A673 (cell line): ENCODE measurements at regions not wholly inside any gene's neighbourhood (a gene's known extent, or its start where the extent isn't known, plus 50 kb on each side); places are given as distances from the start of the nearest gene placed in this dataset.

Experiments
- BruUV-seq: library from RNA; stranded (reverse); fragments of 400-500 nt; replicated peaks from 2 replicates; lab custom pipeline; 2021; lab: Mats Ljungman, UMichigan
- CTCF ChIA-PET: fragments of 300-600 bp; sonication (Branson Sonifier 250); formaldehyde crosslinking; loops from one replicate; lab custom pipeline; 2022; ENCODE audit warnings: antibody characterized with exemption; lab: Charles Lee
- POLR2A ChIA-PET: fragments of 300-600 bp; sonication (Branson Sonifier 250); formaldehyde crosslinking; loops from one replicate; lab custom pipeline; 2022; ENCODE audit warnings: antibody characterized with exemption; ENCODE audit not compliant: low non-redundant PET; lab: Charles Lee
- DNase-seq: peaks from one replicate; pipeline ENCODE4 v3.0.0-alpha.2; 2015; ENCODE audit warnings: low spot score
- H3K27ac ChIP-seq: fragments of 200-600 bp; sonication (generic); 2 replicates; pipeline ENCODE4 v1.5.1; 2016; ENCODE audit warnings: mixed run types, low read depth, mild to moderate bottlenecking, mixed read lengths, antibody characterized with exemption, low read length; ENCODE audit not compliant: poor library complexity, severe bottlenecking
- H3K27me3 ChIP-seq: fragments of 200-600 bp; sonication (generic); replicated peaks from 2 replicates; pipeline ENCODE4 v1.6.1; 2017; ENCODE audit warnings: mixed run types, low read depth, mild to moderate bottlenecking, mixed read lengths, antibody characterized with exemption, low read length; ENCODE audit not compliant: insufficient read depth, poor library complexity
- H3K36me3 ChIP-seq: fragments of 200-600 bp; sonication (generic); 2 replicates; pipeline ENCODE4 v1.6.1; 2016; ENCODE audit warnings: mixed run types, mild to moderate bottlenecking, mixed read lengths, antibody characterized with exemption, low read length; ENCODE audit not compliant: insufficient read depth, poor library complexity, severe bottlenecking
- H3K4me1 ChIP-seq: fragments of 200-600 bp; sonication (generic); 2 replicates; pipeline ENCODE4 v1.6.1; 2017; ENCODE audit warnings: mixed run types, mild to moderate bottlenecking, mixed read lengths, antibody characterized with exemption, low read length; ENCODE audit not compliant: insufficient read depth, poor library complexity, severe bottlenecking
- H3K4me3 ChIP-seq: fragments of 200-600 bp; sonication (generic); 2 replicates; pipeline ENCODE4 v1.5.1; 2016; ENCODE audit warnings: low read depth, mixed run types, mild to moderate bottlenecking, mixed read lengths, low read length; ENCODE audit not compliant: poor library complexity, severe bottlenecking
- H3K9me3 ChIP-seq: fragments of 200-600 bp; sonication (generic); 2 replicates; pipeline ENCODE4 v1.6.1; 2016; ENCODE audit warnings: mixed run types, low read depth, mild to moderate bottlenecking, mixed read lengths, antibody characterized with exemption, low read length; ENCODE audit not compliant: poor library complexity, severe bottlenecking
- EZH2 ChIP-seq: fragments of 200-600 bp; sonication (generic); IDR thresholded peaks from 2 replicates; pipeline ENCODE4 v1.6.1; 2017; ENCODE audit warnings: borderline replicate concordance, low read depth, mild to moderate bottlenecking, mixed read lengths, antibody characterized with exemption, low read length; ENCODE audit not compliant: poor library complexity, severe bottlenecking
- intact Hi-C: fragments of 100-400 bp; cut with micrococcal nuclease; formaldehyde crosslinking; loops from one replicate; pipeline ENCODE4 v1.10.0; 2022; ENCODE audit not compliant: unreplicated experiment
- TF ChIP-seq, protein P1 (sequence below): fragments of 300-800, 200-600 bp; sonication (generic); conservative IDR thresholded peaks from 2 replicates; pipeline ENCODE4 v1.5.1; 2017; ENCODE audit warnings: low read depth, mild to moderate bottlenecking, antibody characterized with exemption, low read length, moderate library complexity, mixed read lengths

DNA sequence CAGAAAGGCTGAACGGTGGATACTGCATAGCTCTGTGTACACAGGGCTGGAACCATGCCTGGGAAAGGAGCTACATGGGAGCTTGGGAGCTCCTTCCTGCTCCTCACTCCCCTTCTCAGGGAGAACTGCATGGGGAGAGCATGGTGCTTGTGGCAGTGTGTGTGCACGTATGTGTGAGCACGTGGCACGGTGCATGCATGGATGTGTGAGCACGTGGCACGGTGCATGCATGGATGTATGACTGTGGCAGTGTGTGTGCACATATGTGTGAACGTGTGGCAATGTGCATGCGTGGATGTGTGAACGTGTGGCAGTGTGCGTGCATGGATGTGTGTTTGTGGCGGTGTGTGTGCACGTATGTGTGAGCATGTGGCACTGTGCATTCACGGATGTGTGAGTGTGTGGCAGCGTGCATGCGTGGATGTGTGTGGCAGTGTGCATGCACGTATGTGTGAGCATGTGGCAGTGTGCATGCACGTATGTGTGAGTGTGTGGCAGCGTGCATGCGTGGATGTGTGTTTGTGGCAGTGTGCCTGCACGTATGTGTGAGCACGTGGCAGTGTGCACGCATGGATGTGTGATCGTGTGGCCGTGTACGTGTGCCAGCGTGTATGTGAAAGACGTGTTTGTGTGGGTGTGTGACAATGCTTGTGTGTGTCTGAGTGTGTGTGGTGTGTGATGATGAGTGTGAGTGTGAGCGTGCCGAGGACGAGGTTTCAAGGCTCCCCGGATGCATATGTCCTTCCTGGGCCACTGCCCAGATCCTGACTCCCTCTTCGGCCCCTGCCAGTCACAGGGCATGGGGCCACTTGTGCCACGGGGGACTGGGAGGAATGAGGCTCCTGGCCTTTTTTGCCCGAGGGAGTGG lies 52.4 kb upstream of the JPH3 start:
- H3K9me3 ChIP-seq = no peaks in the 10 kb centered on the region
- no TSS peak for BruUV-seq
- no peaks in the 10 kb centered on the region for H3K4me1 ChIP-seq
- no peaks in the 10 kb centered on the region for H3K36me3 ChIP-seq
- ChIA-PET CTCF (interaction anchor here (0.5 to 1.1 kb wide), 2 partner anchors 29 to 104 kb away, joined by 3 read pairs; no protein-coding TSS in a partner anchor), POLR2A (no interaction called here)
- no peak for TF ChIP-seq EZH2
- TF ChIP-seq, protein P1, sequence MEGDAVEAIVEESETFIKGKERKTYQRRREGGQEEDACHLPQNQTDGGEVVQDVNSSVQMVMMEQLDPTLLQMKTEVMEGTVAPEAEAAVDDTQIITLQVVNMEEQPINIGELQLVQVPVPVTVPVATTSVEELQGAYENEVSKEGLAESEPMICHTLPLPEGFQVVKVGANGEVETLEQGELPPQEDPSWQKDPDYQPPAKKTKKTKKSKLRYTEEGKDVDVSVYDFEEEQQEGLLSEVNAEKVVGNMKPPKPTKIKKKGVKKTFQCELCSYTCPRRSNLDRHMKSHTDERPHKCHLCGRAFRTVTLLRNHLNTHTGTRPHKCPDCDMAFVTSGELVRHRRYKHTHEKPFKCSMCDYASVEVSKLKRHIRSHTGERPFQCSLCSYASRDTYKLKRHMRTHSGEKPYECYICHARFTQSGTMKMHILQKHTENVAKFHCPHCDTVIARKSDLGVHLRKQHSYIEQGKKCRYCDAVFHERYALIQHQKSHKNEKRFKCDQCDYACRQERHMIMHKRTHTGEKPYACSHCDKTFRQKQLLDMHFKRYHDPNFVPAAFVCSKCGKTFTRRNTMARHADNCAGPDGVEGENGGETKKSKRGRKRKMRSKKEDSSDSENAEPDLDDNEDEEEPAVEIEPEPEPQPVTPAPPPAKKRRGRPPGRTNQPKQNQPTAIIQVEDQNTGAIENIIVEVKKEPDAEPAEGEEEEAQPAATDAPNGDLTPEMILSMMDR = no peak
- H3K4me3 ChIP-seq = no peak overlapping the region
- DNase-seq = no peak
- no peaks in the 10 kb centered on the region for H3K27me3 ChIP-seq
- no peak overlapping the region for H3K27ac ChIP-seq
- intact Hi-C loops = loop anchor here (2.0 to 10.0 kb wide), 2 partner anchors 85 to 135 kb away; no protein-coding TSS in a partner anchor

DNA sequence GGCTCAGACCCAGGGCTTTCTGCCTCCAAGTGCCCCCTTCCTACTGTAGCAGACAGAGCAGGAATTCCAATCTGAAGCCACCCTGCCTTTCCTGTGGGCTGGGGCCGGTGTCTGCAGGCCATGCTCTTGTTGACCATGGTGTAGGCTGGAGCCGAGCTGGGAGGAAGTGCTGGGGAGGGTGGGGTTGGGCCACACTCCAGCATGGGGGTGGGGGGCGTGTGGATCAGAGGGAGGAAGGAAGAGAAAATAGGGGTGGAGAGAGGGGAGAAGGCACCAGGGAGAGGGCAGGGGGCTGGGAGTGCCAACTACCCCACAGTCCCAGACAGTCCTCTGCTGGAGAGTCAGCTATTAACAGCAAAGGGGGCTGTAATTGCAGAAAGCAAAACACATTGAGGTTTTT lies 54.3 kb upstream of the JPH3 start:
- no peak for TF ChIP-seq EZH2
- TF ChIP-seq, protein P1 = no peak
- intact Hi-C loops = loop anchor here (10.0 kb wide), 1 partner anchor 133 kb away; no protein-coding TSS in a partner anchor
- Histone ChIP-seq H3K4me1 (no peaks in the 10 kb centered on the region), H3K36me3 (no peaks in the 10 kb centered on the region), H3K4me3 (no peak overlapping the region), H3K27me3 (no peaks in the 10 kb centered on the region), H3K9me3 (no peaks in the 10 kb centered on the region), H3K27ac (no peak overlapping the region)
- no peak for DNase-seq
- ChIA-PET POLR2A (no interaction called here), CTCF (no interaction called here)
- no TSS peak for BruUV-seq

DNA sequence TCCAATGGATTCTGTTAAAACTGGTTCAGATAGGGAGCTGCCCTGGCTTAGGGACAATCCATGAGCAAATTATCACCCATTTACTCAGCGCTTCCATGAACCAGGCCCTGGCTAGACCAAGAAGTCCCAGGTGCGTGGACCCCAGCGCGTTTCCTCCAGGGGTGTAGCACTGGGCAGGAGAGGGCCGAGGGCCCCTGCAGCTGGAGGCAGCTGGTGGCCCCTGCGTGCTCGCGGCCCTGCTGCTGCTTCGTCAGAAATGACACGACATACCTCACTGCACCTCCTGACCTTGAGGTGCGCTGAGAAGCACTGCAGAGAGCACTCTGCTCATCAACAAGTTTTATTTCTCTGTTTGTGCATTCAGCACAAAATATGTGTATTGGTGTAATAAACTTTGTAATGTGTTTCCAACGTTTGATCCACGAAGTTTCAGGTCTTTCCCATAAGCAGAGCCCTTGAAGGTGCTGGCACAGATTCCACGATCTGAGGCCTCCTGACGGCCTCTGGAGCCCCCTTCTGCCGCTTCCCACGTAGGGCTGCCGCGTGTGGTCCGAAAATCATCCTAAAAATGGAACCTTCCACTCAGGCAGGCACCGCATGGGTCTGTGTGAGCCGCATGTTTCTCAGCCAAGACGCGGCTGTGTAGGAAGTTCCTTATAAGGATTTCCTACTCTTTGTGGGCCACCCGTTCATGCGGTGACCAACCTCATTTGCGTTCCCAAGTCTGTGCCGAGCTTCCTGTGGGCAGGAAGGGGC lies 50.8 kb upstream of the ZCCHC14 start:
- no peak overlapping the region for H3K27ac ChIP-seq
- H3K4me3 ChIP-seq = no peak overlapping the region
- DNase-seq = no peak
- no peaks in the 10 kb centered on the region for H3K9me3 ChIP-seq
- TF ChIP-seq, protein P1 = no peak
- no peak for TF ChIP-seq EZH2
- BruUV-seq = no TSS peak
- no peaks in the 10 kb centered on the region for H3K36me3 ChIP-seq
- H3K4me1 ChIP-seq = peaks cover 5% of the 10 kb centered on the region
- ChIA-PET POLR2A (no interaction called here), CTCF (interaction anchor here (0.5 kb wide), 1 partner anchor 18 kb away, joined by 5 read pairs; no protein-coding TSS in a partner anchor)
- intact Hi-C loops = loop anchor here (10.0 kb wide), 1 partner anchor 129 kb away; no protein-coding TSS in a partner anchor
- peaks cover 21% of the 10 kb centered on the region for H3K27me3 ChIP-seq
